LNCAP (cell line): ENCODE measurements at regions not wholly inside any gene's neighbourhood (a gene's known extent, or its start where the extent isn't known, plus 50 kb on each side); places are given as distances from the start of the nearest gene placed in this dataset.

Experiments
- CTCF ChIP-seq: fragments of 450-650 bp; IDR thresholded peaks from 2 replicates; pipeline ENCODE4 v1.5.1; 2017; ENCODE audit warnings: mild to moderate bottlenecking

- no peak for TF ChIP-seq CTCF
Measured at GRCh38 chr5:57327561-57328367, 153.9 kb downstream of the GPBP1 start.

- no peak for TF ChIP-seq CTCF
Measured at GRCh38 chr5:57325678-57326397, 152.0 kb downstream of the GPBP1 start.

GRCh38 chr5:57324861-57325260 lies 151.0 kb downstream of the GPBP1 start:
- no peak for TF ChIP-seq CTCF

GRCh38 chr5:57324181-57324580 lies 150.3 kb downstream of the GPBP1 start:
- no peak for TF ChIP-seq CTCF

- TF ChIP-seq CTCF = no peak
Measured at GRCh38 chr5:57320582-57320981, 146.7 kb downstream of the GPBP1 start.

- TF ChIP-seq CTCF = no peak
Measured at GRCh38 chr5:57319628-57320027, 145.8 kb downstream of the GPBP1 start.

- TF ChIP-seq CTCF = no peak
Measured at GRCh38 chr5:57318251-57318650, 144.4 kb downstream of the GPBP1 start.
